Cardiac muscle cell (in vitro differentiated cells and primary cell): ENCODE measurements at regions not wholly inside any gene's neighbourhood (a gene's known extent, or its start where the extent isn't known, plus 50 kb on each side); places are given as distances from the start of the nearest gene placed in this dataset.
A peak's percentile ranks its signal among the peaks of the same experiment; 100 is the strongest.

Experiments
- DNase-seq, 2 donors: peaks; one replicate each; pipeline versions ENCODE4 v3.0.0 to v3.0.0-alpha.2; 2010 to 2017; ENCODE audit warnings: low read depth in 1 of 2, low spot score in 1 of 2
- H3K27ac ChIP-seq: fragments of 200-600 bp; sonication (generic); 2 replicates; pipeline ENCODE4 v1.5.1; 2016
- H3K27me3 ChIP-seq: fragments of 200-600 bp; sonication (generic); 2 replicates; pipeline ENCODE4 v1.6.0; 2016; ENCODE audit warnings: control low read depth
- H3K36me3 ChIP-seq: fragments of 200-600 bp; sonication (generic); 2 replicates; pipeline ENCODE4 v1.5.1; 2016; ENCODE audit warnings: control low read depth
- H3K4me1 ChIP-seq: fragments of 200-600 bp; sonication (generic); 2 replicates; pipeline ENCODE4 v1.8.1; 2017; ENCODE audit warnings: low read depth, mild to moderate bottlenecking, mixed run types
- H3K4me3 ChIP-seq: fragments of 200-600 bp; sonication (generic); 2 replicates; pipeline ENCODE4 v1.5.1; 2016; ENCODE audit warnings: mild to moderate bottlenecking
- H3K9me3 ChIP-seq: fragments of 200-600 bp; sonication (generic); 2 replicates; pipeline ENCODE4 v1.5.1; 2017; ENCODE audit warnings: low read depth, mild to moderate bottlenecking, control low read depth
- CTCF ChIP-seq: IDR thresholded peaks from 2 replicates; pipeline ENCODE4 v1.5.1; 2012; ENCODE audit warnings: low read depth, mild to moderate bottlenecking, low read length

GRCh38 chr5:103425686-103426454, 136.7 kb downstream of the NUDT12 start:
- Histone ChIP-seq H3K4me1 (peaks cover 7% of the 10 kb centered on the region), H3K27ac (no peak overlapping the region), H3K36me3 (no peaks in the 10 kb centered on the region), H3K27me3 (no peaks in the 10 kb centered on the region), H3K4me3 (no peak overlapping the region), H3K9me3 (no peaks in the 10 kb centered on the region)
- TF ChIP-seq CTCF, result no peak
- peak in 1 of 2 donors; percentile 23 for DNase-seq

GRCh38 chr5:103424453-103425205, 138.0 kb downstream of the NUDT12 start:
- TF ChIP-seq CTCF, result no peak
- H3K9me3 ChIP-seq, result no peaks in the 10 kb centered on the region

GRCh38 chr5:103424026-103424425, 138.6 kb downstream of the NUDT12 start:
- no peaks in the 10 kb centered on the region for H3K9me3 ChIP-seq
- no peak overlapping the region for H3K27ac ChIP-seq
- no peaks in the 10 kb centered on the region for H3K36me3 ChIP-seq
- H3K4me3 ChIP-seq, result no peak overlapping the region
- H3K27me3 ChIP-seq, result no peaks in the 10 kb centered on the region
- peak in 1 of 2 donors; percentile 15 for DNase-seq
- no peak for TF ChIP-seq CTCF
- peaks cover 7% of the 10 kb centered on the region for H3K4me1 ChIP-seq

More at GRCh38 chr5:103424453-103425205, 138.0 kb downstream of the NUDT12 start:
- no peaks in the 10 kb centered on the region for H3K36me3 ChIP-seq
- H3K27ac ChIP-seq, result no peak overlapping the region
- H3K4me1 ChIP-seq, result peaks cover 7% of the 10 kb centered on the region
- H3K27me3 ChIP-seq, result no peaks in the 10 kb centered on the region
- peak in 1 of 2 donors; percentile 29 for DNase-seq
- no peak overlapping the region for H3K4me3 ChIP-seq

GRCh38 chr5:103422756-103423155, 139.8 kb downstream of the NUDT12 start:
- TF ChIP-seq CTCF, result no peak
- Histone ChIP-seq H3K36me3 (no peaks in the 10 kb centered on the region), H3K4me1 (peaks cover 7% of the 10 kb centered on the region), H3K9me3 (no peaks in the 10 kb centered on the region), H3K27ac (no peak overlapping the region), H3K4me3 (no peak overlapping the region), H3K27me3 (no peaks in the 10 kb centered on the region)
- DNase-seq, result no peak

- TF ChIP-seq CTCF, result no peak
- no peaks in the 10 kb centered on the region for H3K36me3 ChIP-seq
- H3K27me3 ChIP-seq, result no peaks in the 10 kb centered on the region
- H3K4me1 ChIP-seq, result peaks cover 7% of the 10 kb centered on the region
- H3K27ac ChIP-seq, result no peak overlapping the region
- H3K9me3 ChIP-seq, result no peaks in the 10 kb centered on the region
- DNase-seq, result no peak
- H3K4me3 ChIP-seq, result no peak overlapping the region
These were observed 148.0 kb downstream of the NUDT12 start for GRCh38 chr5:103414604-103415003.
